T47D (cell line): ENCODE measurements at regions not wholly inside any gene's neighbourhood (a gene's known extent, or its start where the extent isn't known, plus 50 kb on each side); places are given as distances from the start of the nearest gene placed in this dataset.

Experiments
- DNase-seq, 2 experiments: peaks; one replicate each; pipeline versions ENCODE4 v3.0.0 to v3.0.0-alpha.2; 2011 to 2012; ENCODE audit warnings: low read depth in 1 of 2, low spot score in 1 of 2
- JUND ChIP-seq: IDR thresholded peaks from 2 replicates; pipeline ENCODE4 v1.6.1; 2012; ENCODE audit warnings: low read depth
- in situ Hi-C: cut with HindIII; loops from 2 replicates; pipeline ENCODE4 v1.10.0; 2016; ENCODE audit warnings: low sequenced_read_pairs, low pct_unique_long_range_greater_than_20kb

DNA sequence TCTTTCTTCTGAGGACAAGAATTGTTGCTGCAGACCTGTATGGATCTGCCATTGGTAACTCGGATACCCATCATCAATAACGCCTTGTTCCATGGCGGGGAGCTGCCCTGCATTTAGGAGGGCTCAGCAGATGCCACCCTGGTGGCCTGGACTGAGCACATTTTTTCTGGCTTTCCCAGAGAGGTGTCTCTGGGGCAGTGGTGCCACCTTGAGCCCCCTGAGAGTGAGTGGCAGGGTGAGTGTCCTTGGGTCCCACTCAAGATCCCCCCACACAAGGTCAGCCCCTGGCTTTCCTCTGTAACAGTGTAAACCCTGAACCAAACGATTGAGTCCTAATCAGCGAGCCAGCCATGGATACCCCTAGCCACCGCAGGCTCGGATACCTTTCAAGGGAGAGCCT, 258.6 kb downstream of the GLRX3 start:
- no peak for DNase-seq
- no peak for TF ChIP-seq JUND
- in situ Hi-C loops, result no loop called here

DNA sequence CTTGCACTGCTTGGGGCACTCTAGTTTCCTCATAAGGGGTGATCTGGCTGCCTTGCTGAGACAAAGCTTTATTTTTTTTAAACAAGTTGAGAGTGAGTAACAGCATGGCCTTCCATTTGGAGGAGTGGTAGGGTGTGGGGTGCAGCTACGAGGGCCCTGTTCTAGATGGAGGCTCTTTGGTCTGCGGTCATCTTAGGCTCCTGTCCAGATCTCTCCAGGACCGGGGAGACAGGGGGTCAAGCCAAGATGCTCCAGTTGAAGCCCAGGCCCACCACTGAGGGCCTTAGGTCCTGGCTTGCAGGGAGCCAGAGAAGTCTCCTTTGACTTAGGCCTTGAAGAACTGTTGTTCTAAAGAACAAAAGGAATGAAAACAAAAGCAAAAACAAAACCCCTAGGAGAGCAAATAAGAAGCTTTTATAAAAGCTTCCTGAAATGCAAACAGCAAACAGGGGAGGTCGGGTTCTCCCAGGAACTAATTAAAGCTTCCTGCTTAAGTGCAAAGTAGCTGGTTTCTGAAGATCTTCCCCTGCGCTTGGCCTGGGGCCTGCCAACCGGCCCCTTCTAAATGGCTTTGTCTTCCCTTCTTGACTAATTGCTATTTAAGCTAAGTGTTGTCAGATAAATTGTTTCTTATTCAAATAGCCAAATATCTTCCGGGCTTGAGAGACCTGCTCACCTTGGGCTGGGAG, 259.2 kb downstream of the GLRX3 start:
- in situ Hi-C loops, result no loop called here
- no peak for TF ChIP-seq JUND
- DNase-seq, result no peak

DNA sequence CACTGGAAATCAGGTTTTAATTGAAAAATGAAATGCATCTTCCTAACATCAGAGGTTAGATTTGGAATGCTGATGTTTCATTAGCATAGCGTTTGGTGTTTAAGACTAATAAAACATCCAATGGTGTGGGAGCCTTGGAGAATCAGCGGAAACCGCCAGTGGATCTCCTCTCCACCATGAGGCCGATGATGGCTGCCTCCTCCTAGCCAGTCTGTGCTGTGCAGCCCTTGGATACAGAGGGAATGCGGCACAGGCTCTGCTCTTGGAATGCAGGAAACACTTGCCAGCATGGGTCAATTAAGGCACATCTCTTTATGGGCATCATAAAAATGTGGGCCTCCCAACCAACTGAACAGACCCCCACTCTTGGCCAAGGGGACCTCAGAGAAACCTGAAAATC, 259.9 kb downstream of the GLRX3 start:
- no peak for TF ChIP-seq JUND
- in situ Hi-C loops, result no loop called here
- no peak for DNase-seq

DNA sequence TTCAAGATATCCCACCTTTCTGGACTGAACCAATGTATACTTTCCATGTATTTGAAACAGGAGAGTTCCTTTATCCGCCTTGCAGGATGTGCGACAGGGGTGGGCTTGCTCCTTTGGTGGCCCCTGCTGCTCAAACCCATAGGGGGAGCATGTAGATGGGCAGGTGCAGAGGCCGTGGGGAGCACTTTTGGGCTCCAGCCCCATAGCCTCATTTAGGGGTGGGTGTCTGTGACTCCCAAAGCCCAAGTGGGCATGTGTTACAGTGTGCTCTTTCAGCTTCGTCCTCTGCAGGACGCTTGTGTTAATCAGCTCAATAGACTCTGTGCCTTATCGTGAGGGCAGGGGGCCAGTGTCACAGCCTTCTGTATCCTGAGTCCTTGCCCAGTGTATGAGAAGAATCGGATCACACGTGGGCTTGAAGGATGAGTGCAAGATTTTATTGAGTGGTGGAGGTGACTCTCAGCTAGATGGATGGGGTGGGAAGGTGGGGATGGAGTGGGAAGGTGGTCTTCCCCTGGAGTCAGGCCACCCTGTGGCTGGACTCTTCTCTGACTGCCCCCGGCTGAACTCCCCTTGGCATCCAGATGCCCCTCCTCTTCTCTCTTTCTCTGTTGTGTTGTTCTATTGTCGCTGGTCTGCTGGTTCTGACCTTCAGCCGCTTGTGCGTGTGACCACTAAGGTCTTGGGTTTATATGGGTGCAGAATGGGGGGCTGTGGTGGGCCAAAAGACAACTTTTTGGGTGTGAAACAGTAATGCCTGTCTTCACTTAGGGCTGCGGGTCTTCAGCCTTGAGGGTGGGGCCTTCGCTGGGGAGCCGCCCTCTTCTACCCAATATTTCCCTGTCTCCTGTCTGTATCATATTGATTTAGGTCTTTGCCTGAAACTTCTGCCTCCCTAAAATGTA, 262.2 kb downstream of the GLRX3 start:
- no peak for TF ChIP-seq JUND
- no peak for DNase-seq
- in situ Hi-C loops, result no loop called here

DNA sequence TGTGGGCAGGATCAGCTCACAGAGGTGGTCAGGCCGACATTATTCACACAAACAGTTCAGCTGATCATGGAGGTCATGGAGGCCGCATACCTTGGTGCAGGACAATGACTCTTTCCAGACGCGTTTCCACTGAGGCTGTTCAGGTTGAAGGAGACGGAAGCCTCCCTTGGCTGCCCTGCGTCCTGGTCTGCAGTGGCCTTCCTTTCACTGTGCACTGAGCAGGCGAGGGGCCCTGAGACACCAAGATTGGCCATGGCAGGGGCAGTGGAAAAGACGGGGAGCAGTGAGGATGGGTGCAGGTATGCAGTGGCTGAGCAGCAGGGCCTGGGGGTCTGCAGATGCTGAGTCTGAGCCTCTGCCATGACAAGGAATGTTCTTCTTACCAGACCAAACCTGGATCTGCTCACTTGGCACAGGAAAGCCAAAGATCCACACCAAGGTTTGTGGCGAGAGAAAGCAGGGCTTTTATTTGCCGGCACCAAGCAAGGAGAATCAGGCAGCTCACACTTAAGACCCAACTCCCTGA, 263.3 kb downstream of the GLRX3 start:
- no peak for TF ChIP-seq JUND
- in situ Hi-C loops, result no loop called here
- DNase-seq, result no peak

DNA sequence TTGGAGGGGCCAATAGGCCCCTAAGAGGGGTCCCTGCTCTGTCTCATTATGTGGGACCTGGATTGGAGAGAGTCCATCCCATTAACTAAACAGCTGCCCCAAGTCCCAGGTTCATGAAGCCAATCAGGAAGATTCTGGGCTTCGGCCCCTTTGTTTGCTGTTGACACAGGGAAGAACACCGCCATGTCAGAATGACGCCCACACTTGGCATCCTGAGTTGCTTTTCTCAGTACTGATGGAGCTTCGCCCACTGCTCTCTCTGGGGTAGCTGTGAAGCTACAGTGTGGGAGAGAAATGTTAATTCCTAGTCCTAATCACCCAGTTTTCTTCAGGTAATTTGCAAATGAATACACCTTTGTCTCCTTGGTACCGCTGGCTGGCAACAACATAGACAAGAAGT, 264.7 kb downstream of the GLRX3 start:
- DNase-seq, result no peak
- in situ Hi-C loops, result no loop called here
- TF ChIP-seq JUND, result no peak

DNA sequence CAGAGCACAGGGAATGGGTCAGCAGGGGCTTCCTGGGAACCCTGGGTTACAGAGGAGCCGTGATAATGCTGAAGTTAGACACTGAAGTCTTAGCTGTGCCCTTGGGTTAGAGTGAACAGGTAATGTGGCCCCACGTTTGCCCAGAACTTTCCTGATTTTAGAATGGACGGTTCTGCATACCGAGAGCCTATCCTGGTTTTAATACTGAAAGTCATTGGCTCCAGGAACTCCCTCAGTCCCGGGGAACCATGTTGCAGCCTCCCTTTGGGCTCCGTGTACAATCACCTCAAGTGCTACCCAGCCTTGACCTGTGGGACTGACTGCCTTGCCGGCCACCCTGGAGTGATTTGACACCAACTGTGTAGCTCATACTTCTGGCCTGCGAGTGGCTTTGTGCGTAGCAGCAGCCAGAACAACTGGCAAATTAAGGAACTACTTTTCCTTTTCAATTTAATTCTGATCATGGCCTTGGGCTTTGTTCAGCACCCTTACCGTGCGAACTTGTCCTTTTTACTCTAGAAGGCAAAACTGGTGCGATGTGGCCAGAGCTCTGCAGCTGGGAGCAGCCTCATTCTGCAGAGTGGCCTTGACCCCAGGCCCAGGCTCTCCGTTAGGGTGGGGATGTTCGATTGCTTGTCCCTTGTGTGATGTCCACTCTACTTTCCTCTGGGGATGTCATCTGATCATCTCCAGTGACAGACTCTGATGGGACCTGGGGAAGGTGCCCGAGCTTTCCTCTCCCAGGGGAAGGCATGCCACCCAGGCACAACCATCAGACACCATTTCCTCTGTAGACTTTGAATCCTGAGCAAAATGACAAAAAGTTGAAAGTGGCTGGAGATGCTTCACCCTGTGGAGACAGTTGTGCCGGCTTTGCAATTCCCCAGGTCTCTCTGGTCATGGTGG, 265.9 kb downstream of the GLRX3 start:
- in situ Hi-C loops, result no loop called here
- DNase-seq, result no peak
- no peak for TF ChIP-seq JUND

DNA sequence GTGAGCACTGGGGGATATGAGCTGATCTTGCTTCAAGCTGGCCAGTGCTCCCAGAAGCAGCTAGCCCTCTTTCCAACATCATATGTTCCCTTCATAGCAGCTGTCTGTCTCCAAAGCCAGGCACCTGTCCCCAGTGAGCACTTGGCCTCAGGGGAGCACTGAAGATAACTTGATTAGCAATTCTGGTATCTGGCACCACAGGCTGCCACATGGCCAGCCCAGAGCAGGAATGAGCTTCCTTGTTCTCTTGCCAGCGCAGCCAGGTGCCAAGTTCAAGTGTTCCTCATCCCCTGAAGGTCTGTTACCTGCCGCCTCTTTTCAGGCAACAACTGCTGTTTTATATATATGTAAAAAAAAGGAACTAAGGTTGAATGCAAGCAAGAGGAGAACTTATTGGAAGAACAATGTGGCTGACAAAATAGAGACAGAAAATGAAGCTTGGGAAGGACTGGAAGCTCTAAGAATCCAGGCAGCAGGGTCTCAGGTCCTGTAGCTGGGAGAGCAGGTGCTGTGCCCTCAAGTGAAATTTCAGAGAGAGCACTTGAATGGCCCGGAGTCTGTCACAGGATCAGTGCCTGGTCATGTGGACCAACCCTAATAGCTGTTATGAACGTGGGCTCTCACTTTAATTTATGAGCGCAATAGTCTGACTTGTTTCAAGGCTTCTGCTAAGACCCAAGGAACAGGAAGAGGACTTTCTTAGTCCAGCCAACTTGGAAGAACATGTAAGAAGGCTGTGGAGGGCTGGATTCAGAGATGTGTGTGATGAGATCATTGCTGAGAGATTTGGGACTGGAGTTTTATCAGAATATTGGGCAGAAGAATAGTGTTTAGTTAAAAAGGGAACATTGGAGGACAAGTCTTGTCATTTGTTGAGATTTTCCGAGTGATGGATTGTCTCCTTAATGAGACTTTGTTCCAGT, 267.2 kb downstream of the GLRX3 start:
- in situ Hi-C loops, result no loop called here
- DNase-seq, result no peak
- TF ChIP-seq JUND, result no peak

DNA sequence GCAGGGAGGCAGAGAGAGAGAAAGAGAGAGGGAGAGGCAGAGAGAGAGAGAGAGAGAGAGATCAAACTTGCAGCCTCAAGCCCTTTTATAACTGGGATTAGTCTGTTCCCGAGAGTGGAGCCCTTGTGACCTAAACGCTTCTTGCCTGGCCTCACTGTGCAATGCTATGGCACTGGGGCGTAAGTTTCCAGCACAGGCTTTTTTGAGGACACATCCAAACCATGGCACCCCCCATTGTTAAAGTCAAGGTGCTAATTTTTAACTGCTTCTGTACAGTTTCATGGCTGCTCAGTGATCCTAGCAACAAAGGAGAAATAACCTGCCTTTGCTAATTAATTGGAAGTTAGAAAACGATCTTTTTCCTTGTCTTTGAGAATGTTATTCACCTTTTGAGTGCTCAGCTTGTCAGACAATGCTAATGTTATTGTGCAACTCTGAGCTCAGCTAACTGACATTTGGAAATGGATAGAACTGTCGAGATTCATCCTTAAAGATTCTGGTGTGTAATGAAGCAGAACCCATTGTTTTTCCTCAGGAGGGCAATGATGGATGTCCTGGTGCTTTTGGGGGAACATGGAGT, 268.4 kb downstream of the GLRX3 start:
- no peak for TF ChIP-seq JUND
- no peak for DNase-seq
- in situ Hi-C loops, result no loop called here

DNA sequence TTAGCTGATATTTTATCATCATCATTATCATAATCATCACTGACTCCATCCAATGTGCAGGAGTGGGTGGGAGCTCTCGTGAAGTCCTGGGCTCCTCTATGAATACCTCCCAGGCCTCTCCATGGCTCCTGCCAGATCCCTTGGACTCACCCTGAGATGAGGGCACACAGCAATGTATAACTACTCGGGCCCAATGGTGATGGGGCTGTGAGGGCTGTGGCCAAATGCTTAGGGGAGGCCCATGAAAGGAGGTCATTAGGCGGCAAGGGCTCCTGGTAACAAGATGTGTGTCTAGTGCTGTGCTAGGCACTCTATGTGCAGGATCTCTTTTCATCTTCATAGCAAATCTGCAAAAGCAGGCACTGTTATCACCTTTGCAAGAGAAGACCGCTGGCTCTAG, 270.9 kb downstream of the GLRX3 start:
- in situ Hi-C loops, result no loop called here
- DNase-seq, result no peak
- TF ChIP-seq JUND, result no peak

DNA sequence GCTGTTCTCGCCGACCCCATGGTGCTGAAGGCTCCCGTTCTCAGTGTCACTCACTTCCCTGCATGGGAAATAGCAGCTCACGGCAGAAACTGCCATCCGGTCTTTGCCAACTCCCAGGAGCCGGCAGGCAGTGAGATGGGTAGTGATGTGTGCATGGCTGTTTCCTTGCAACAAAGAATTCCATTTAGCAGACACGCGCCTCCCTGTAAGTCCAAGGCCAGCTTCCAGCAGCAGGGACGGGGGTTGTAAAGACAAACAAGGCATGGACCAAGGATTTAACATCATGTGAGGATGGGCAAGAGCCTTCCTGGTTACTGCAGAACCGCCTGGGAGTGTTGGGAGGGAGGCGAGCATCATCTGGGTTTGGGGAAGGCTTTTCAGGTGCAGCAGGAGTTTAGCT, 273.1 kb downstream of the GLRX3 start:
- DNase-seq, result no peak
- in situ Hi-C loops, result no loop called here
- TF ChIP-seq JUND, result no peak
